ENCODE measurements at regions not wholly inside any gene's neighbourhood (a gene's known extent, or its start where the extent isn't known, plus 50 kb on each side); places are given as distances from the start of the nearest gene placed in this dataset.

GRCh38 chr1:79303040-79303439, 296.5 kb upstream of the ADGRL4 start:
- H3K4me3 ChIP-seq (ENCODE audit: low read length): no peak overlapping the region
- no peak for TF ChIP-seq CTCF (conservative IDR thresholded peaks at IDR 0.05; ENCODE audit: low read depth, low read length)
- no peak for DNase-seq (ENCODE audit: low read depth)

GRCh38 chr1:79302380-79302930, 295.9 kb upstream of the ADGRL4 start:
- no peak for TF ChIP-seq CTCF (conservative IDR thresholded peaks at IDR 0.05; ENCODE audit: low read depth, low read length)
- H3K4me3 ChIP-seq (ENCODE audit: low read length): no peak overlapping the region
- DNase-seq (ENCODE audit: low read depth): no peak

- no peak for TF ChIP-seq CTCF (conservative IDR thresholded peaks at IDR 0.05; ENCODE audit: low read depth, low read length)
- no peak for DNase-seq (ENCODE audit: low read depth)
- H3K4me3 ChIP-seq (ENCODE audit: low read length): no peak overlapping the region
These were observed 289.4 kb upstream of the ADGRL4 start for GRCh38 chr1:79295967-79296366.

- no peak overlapping the region for H3K4me3 ChIP-seq (ENCODE audit: low read length)
- DNase-seq (ENCODE audit: low read depth): no peak
- no peak for TF ChIP-seq CTCF (conservative IDR thresholded peaks at IDR 0.05; ENCODE audit: low read depth, low read length)
These were observed 287.1 kb upstream of the ADGRL4 start for GRCh38 chr1:79293611-79294010.

- no peak for TF ChIP-seq CTCF (conservative IDR thresholded peaks at IDR 0.05; ENCODE audit: low read depth, low read length)
- H3K4me3 ChIP-seq (ENCODE audit: low read length): no peak overlapping the region
- DNase-seq (ENCODE audit: low read depth): no peak
These were observed 284.5 kb upstream of the ADGRL4 start for GRCh38 chr1:79290927-79291474.

- no peak for TF ChIP-seq CTCF (conservative IDR thresholded peaks at IDR 0.05; ENCODE audit: low read depth, low read length)
- no peak for DNase-seq (ENCODE audit: low read depth)
- no peak overlapping the region for H3K4me3 ChIP-seq (ENCODE audit: low read length)
These were observed 281.5 kb upstream of the ADGRL4 start for GRCh38 chr1:79287982-79288381.

- DNase-seq (ENCODE audit: low read depth): no peak
- no peak for TF ChIP-seq CTCF (conservative IDR thresholded peaks at IDR 0.05; ENCODE audit: low read depth, low read length)
- no peak overlapping the region for H3K4me3 ChIP-seq (ENCODE audit: low read length)
These were observed 279.1 kb upstream of the ADGRL4 start for GRCh38 chr1:79285667-79286066.
